ENCODE measurements at regions not wholly inside any gene's neighbourhood (a gene's known extent, or its start where the extent isn't known, plus 50 kb on each side); places are given as distances from the start of the nearest gene placed in this dataset.

GRCh38 chr18:76660571-76661192, 161.7 kb upstream of the ZNF236 start:
- TF ChIP-seq SUZ12 (IDR thresholded peaks at IDR 0.05; ENCODE audit: extremely low read depth, insufficient read depth, insufficient read length) (no peak), YY1 (IDR thresholded peaks at IDR 0.05; ENCODE audit: insufficient read depth, insufficient read length) (no peak)
